ENCODE measurements at regions not wholly inside any gene's neighbourhood (a gene's known extent, or its start where the extent isn't known, plus 50 kb on each side); places are given as distances from the start of the nearest gene placed in this dataset.

DNA sequence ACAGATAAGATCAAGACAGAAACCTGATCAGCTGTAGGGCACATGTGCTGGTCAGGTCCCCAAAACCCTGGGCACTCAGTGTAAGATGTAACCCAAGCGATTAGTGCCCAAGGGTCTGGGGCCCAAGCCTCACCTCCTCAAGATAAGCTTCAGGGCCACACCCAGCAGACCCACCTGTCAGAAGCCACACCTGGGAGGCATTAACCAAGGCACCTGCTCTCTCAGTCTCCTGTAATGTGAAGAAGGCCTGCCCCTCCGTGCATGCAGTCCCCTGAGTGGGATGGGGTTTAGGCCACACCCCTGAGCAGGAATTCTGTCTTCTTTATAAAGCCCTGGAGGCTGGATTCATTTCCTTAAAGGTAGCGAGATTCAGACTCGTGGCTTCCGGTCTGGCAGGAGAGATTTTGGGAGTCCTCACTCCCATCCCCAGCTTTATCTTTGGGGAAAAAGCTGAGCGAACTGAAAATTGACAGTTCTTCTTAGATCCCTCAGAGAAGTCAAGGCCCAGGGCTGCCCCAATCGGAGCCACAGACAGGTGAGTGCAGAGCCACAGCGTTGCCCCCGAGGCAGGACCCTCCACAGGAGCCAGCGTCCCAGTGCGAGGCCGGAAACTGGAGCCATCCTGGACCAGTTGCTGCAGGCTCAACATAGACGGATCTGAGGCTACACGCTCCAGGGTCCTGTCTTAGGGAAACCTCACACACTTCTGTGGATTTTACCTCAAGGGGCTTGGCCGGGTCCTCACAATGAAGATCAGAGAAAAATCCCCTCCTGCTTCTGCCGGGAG, 357.6 kb upstream of the IRX4 start:
- Histone ChIP-seq H3K4me3 (IDR thresholded peaks at IDR 0.05; ENCODE audit: insufficient read depth, low read depth, low read length) (no peak overlapping the region), H3K27ac (no peak overlapping the region), H3K4me1 (ENCODE audit: low read depth, poor library complexity, severe bottlenecking) (no peaks in the 10 kb centered on the region), H4K20me1 (ENCODE audit: insufficient read depth) (no peaks in the 10 kb centered on the region), H3K79me2 (ENCODE audit: insufficient read depth, low read depth) (no peaks in the 10 kb centered on the region), H3K9ac (no peak overlapping the region), H3K36me3 (ENCODE audit: insufficient read depth) (no peaks in the 10 kb centered on the region), H2AFZ (ENCODE audit: low read depth) (no peak overlapping the region), H3K4me2 (no peak overlapping the region), H3K27me3 (ENCODE audit: insufficient read depth, low read depth) (no peaks in the 10 kb centered on the region)
- TF ChIP-seq, protein P1, sequence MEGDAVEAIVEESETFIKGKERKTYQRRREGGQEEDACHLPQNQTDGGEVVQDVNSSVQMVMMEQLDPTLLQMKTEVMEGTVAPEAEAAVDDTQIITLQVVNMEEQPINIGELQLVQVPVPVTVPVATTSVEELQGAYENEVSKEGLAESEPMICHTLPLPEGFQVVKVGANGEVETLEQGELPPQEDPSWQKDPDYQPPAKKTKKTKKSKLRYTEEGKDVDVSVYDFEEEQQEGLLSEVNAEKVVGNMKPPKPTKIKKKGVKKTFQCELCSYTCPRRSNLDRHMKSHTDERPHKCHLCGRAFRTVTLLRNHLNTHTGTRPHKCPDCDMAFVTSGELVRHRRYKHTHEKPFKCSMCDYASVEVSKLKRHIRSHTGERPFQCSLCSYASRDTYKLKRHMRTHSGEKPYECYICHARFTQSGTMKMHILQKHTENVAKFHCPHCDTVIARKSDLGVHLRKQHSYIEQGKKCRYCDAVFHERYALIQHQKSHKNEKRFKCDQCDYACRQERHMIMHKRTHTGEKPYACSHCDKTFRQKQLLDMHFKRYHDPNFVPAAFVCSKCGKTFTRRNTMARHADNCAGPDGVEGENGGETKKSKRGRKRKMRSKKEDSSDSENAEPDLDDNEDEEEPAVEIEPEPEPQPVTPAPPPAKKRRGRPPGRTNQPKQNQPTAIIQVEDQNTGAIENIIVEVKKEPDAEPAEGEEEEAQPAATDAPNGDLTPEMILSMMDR (conservative IDR thresholded peaks at IDR 0.05; ENCODE audit: low read depth, low read length) = no peak

GRCh38 chr5:2239201-2239910, 356.6 kb upstream of the IRX4 start:
- H4K20me1 ChIP-seq (ENCODE audit: insufficient read depth) = no peaks in the 10 kb centered on the region
- no peak overlapping the region for H3K4me3 ChIP-seq (IDR thresholded peaks at IDR 0.05; ENCODE audit: insufficient read depth, low read depth, low read length)
- TF ChIP-seq, protein P1 (conservative IDR thresholded peaks at IDR 0.05; ENCODE audit: low read depth, low read length) = no peak
- H3K27me3 ChIP-seq (ENCODE audit: insufficient read depth, low read depth) = no peaks in the 10 kb centered on the region
- no peak overlapping the region for H3K9ac ChIP-seq
- no peaks in the 10 kb centered on the region for H3K79me2 ChIP-seq (ENCODE audit: insufficient read depth, low read depth)
- no peak overlapping the region for H3K4me2 ChIP-seq
- no peaks in the 10 kb centered on the region for H3K36me3 ChIP-seq (ENCODE audit: insufficient read depth)
- H3K4me1 ChIP-seq (ENCODE audit: low read depth, poor library complexity, severe bottlenecking) = no peaks in the 10 kb centered on the region
- H3K27ac ChIP-seq = no peak overlapping the region
- no peak overlapping the region for H2AFZ ChIP-seq (ENCODE audit: low read depth)

DNA sequence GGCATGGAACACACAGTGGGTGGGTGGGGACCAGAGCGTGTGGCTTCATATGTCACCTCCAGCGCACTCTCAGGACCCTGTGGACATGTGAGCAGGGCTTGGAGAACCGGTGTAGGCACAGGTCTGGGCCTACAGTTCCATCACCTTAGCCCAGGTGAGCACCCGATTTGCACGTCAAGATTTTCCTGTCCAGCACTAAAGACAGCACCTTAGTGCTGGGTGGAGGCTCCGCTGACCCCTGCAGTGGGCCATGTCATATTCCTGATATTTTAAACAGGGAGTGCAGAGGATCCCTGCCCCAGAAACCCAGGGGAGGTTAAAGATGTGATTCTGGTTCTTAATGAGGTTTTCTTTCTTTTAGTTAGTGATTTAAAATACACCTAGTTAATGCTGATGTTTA, 356.0 kb upstream of the IRX4 start:
- Histone ChIP-seq H3K4me3 (IDR thresholded peaks at IDR 0.05; ENCODE audit: insufficient read depth, low read depth, low read length) (no peak overlapping the region), H3K27ac (no peak overlapping the region), H3K27me3 (ENCODE audit: insufficient read depth, low read depth) (no peaks in the 10 kb centered on the region), H3K4me2 (no peak overlapping the region), H2AFZ (ENCODE audit: low read depth) (no peak overlapping the region), H3K36me3 (ENCODE audit: insufficient read depth) (no peaks in the 10 kb centered on the region), H4K20me1 (ENCODE audit: insufficient read depth) (no peaks in the 10 kb centered on the region), H3K79me2 (ENCODE audit: insufficient read depth, low read depth) (no peaks in the 10 kb centered on the region), H3K9ac (no peak overlapping the region), H3K4me1 (ENCODE audit: low read depth, poor library complexity, severe bottlenecking) (no peaks in the 10 kb centered on the region)
- TF ChIP-seq, protein P1 (conservative IDR thresholded peaks at IDR 0.05; ENCODE audit: low read depth, low read length) = no peak

DNA sequence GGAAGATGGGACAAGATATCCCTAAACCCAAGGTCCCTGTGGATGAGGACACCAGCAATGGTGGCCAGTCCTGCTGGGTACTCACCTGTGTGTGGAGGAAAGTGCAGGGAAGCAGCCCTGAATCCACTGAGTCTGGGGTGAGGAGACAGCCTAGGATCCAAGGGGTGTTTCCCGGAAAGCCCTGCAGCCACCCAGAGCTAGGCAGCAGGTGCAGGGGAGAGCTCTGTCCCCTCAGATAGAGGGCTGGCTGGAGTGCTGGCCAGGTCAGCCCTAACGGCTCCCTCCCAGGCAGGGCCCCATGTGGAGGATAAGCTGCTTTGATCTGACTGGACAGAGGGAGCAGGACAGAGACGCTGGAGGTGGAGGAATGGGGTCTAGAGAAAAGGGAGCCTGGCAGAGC, 344.7 kb upstream of the IRX4 start:
- Histone ChIP-seq H3K4me3 (IDR thresholded peaks at IDR 0.05; ENCODE audit: insufficient read depth, low read depth, low read length) (no peak overlapping the region), H3K9ac (no peak overlapping the region), H3K79me2 (ENCODE audit: insufficient read depth, low read depth) (no peaks in the 10 kb centered on the region), H3K27ac (no peak overlapping the region), H3K27me3 (ENCODE audit: insufficient read depth, low read depth) (no peaks in the 10 kb centered on the region), H3K4me2 (no peak overlapping the region), H3K4me1 (ENCODE audit: low read depth, poor library complexity, severe bottlenecking) (no peaks in the 10 kb centered on the region), H3K36me3 (ENCODE audit: insufficient read depth) (no peaks in the 10 kb centered on the region), H2AFZ (ENCODE audit: low read depth) (no peak overlapping the region), H4K20me1 (ENCODE audit: insufficient read depth) (no peaks in the 10 kb centered on the region)
- TF ChIP-seq, protein P1 (conservative IDR thresholded peaks at IDR 0.05; ENCODE audit: low read depth, low read length) = no peak

All from KMS-11 (cell line).